Middle frontal gyrus (tissue), 1 donor: ENCODE measurements at regions not wholly inside any gene's neighbourhood (a gene's known extent, or its start where the extent isn't known, plus 50 kb on each side); places are given as distances from the start of the nearest gene placed in this dataset.
"Not testable (repeated sequence)": the region's sequence is repeated elsewhere in the genome, so short reads cannot be mapped to it uniquely, and the experiment has no call there.

Experiments
- DNase-seq: peaks from one replicate; pipeline ENCODE4 v3.0.0-alpha.2; 2015; ENCODE audit warnings: low spot score; ENCODE audit errors: extremely low spot score

GRCh38 chr15:20368974-20369373, 172.6 kb downstream of the GOLGA6L6 start:
- no peak for DNase-seq

DNA sequence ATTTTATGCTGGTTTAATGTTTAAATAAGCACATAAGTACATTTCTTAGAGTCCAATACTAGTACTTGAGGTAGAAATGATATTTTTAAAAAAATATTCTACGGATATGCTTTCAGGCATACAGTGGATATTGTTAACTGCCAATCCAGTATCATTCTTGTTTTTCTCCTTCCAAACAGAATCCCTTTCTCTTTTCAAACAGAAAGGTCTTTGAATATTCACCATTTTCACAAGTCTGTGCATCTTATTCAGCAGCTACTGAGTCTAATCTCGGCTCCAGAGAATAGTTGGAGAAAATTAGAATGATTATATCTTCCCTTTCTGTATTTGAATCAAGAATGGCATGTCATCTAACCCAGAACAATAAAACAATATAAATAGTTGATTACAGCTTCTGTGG, 174.5 kb downstream of the GOLGA6L6 start:
- no peak for DNase-seq

DNA sequence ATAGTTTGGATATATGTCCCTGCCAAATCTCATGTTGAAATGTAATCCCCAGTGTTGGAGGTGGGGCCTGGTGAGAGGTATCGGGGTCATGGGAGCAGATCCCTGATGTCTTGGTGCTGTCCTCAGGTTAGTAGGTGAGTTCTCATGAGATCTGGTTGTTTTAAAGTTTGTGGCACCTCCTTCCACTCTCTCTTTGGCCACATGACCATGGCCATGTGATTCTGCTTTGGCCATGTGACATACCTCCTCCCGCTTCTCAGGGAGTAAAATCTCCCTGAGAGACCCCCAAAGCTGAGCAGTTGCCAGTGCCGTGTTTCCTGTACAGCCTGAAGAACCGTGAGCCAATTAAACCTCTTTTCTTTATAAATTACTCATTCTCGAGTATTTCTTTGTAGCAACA, 178.0 kb downstream of the GOLGA6L6 start:
- not testable (repeated sequence) for DNase-seq

GRCh38 chr15:20361091-20361490, 180.5 kb downstream of the GOLGA6L6 start:
- no peak for DNase-seq

DNA sequence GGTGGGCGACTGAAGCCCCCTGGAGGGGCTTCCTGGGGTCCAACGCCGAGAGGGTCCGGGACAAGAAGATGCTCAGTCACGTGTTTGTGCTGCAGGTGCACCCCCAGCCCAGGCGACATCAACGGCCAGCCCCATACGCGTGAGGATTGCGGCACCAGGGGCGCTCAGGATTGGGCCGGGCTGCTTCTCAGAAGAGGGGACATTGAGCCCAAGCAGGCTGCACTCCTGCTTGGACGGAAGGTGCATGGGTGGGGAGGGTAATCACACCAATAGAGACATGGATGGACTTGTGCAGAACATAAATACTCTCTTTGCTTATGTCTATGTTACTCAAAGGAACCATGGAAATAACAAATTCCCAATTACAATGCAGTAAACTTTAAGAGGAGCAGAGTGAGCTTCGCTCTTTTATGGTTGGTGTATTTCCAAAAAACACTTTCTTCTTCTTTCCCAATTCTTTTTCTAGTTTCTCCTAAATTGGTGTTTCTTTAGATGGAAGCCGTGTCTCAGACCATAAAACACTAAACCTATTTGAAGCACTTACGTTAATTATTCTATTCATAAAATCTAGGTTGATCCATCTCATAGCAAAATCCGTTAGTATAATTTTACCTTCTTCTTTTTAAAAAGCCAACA, 182.7 kb downstream of the GOLGA6L6 start:
- no peak for DNase-seq

- no peak for DNase-seq
Observed at GRCh38 chr15:20358066-20358778, 183.4 kb downstream of the GOLGA6L6 start.

DNA sequence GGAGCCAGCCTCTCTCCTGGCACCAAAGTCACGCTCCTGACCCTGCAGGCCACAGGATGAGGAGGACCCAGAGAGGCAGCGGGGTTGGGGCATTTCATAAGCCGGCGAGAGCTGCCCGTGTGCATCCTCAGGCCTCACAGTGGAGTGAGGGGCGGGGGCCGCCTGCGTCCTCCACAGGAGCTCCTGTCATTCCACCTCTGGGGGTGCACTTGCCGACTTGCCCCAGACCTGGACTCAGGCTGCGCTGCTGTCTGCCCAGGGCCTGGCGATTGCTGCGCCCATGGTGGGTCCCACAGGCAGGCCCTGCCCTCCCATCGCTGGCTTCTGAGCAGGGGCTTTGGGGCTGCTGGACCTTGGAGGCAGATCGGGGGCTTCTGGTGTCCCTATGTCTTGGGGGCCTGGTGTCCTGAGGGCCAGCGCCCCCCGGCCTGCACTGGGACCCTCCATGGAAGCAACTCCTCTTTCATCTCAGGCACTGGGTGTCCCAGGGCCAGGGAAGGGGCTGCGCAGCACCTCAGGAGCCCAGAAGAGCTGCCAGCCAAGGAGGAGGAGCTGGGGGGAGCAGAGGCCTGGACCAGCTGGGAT, 184.0 kb downstream of the GOLGA6L6 start:
- DNase-seq: no peak

DNA sequence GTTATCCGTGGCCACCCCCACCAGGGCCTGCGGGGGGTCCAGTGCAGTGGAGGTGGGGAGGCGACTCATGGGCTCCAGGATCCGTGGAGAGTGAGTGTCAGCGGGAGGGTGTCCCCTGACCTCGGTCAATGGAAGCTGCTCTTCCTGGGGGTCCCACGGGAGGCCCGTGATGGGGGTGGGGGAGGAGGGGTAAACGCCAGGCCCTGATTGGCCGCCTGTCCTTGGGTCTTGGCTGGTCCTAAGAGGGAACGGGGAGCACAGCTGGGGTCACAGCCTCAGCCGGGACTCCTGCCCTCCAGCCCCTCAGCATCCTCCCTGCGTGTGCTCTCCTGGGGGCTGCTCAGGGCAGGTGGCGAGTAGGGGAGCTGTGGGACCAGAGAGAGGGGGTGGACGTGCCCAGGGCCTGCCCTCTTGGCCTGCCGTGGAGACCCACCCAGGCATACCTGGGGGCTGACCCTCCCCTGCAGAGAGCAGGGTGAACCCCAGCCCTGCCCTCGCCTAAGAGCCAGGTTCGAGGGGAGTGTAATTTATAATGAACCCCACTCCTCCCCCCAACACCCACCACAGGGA, 184.6 kb downstream of the GOLGA6L6 start:
- DNase-seq: no peak

DNA sequence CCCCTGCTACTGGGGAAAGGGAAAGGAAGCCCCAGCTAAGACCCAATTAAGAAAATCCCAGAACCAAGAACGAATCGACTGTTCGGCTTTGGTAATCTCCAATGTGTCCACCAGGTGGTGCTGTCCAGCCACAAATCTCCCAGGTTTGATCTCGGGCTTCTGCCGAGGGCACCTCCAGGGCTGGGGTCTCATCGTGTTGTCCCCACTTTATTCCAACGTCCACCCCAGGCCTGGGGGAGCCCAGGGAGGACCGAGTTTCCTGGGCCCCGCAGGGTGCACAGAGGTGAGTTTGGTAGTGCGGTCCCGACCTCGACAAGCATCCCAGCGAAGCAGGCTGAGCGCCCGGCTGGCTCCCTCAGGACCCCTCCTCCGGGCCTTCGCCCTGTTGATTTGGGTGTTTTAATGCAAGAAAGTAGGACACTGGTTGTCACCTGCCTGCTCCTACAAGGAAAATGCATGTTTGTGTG, 185.1 kb downstream of the GOLGA6L6 start:
- DNase-seq: peak; percentile 58

DNA sequence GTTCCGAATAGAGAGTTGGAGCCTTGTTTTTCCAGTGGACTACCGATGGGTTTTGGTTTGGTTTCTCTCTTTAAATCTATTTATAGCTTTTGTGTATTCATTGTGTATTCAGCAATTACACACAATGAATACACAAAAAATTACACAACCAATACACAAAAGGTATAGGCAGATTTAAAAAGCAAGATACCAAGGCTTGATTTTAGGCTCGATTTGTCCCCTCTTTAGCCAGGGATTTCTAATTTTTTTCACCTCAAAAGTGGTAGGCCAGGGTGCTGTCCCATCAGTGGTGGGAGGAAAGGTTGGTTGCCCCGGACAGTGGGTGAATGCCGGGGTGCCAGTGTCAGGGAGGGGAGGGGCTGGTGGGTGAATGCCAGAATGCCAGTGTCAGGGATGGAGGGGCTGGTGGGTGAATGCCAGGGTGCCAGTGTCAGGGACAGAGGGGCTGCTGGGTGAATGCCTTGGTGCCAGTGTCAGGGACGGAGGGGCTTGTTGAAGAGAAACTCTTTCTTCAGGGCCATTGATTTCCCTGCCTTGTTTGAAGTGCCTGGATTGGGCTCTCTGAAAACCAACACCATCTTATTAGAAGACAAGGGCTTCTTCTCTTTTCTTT, 186.2 kb downstream of the GOLGA6L6 start:
- DNase-seq: no peak

DNA sequence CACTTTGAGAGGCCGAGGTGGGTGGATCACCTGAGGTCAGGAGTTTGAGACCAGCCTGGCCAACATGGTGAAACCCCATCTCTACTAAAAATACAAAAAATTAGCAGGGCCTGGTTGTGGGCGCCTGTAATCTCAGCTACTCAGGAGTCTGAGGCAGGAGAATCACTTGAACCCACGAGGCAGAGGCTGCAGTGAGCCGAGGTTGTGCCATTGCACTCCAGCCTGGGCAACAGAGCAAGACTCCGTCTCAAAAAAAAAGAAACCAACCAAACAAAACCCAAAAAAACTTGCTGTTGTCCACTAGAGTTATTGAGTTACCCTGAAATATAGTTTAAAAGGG, 186.7 kb downstream of the GOLGA6L6 start:
- not testable (repeated sequence) for DNase-seq

GRCh38 chr15:20353966-20354883, 187.4 kb downstream of the GOLGA6L6 start:
- DNase-seq: no peak

DNA sequence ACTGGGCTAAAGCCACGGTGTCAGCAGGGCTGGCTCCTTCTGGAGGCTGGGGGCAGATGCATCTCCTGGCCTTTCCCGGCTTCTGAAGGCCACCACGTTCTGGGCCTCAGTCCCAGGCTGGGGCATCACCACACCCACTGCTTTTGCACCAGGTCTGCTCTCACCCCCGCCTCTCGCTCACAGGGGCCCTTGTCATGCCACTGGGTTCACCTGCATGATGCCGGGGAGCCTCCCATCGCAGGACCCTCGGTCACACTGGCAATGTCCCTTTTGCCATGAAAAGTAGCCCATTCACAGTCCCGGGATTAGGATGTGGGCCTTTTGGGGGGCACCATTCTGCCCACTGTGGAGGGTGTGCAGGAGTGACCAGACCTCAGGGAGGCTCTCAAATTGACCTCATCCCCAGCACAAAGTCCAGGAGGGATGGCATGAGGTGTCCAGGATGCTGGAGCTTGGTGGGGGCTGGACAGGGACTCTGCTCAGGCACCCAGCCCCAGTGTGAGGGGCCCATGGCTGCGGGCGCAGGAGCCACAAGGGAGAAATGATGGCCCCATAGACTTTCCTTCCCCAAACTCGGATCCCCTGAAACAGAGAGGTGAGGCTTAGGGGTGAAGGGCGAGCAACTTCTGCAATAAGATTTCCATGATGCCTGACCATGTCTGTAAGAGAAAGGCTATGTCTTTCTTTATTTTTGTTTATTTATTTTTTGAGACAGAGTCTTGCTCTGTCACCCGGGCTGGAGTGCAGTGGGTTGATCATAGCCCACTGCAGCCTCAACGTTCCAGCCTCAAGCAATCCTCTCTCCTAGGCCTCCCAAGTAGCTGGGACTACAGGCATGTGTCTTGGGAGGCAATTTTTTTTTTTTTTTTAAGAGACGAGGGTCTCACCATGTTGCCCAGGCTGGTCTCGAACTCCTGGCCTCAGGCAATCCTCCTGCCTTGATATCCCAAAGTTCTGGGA, 189.1 kb downstream of the GOLGA6L6 start:
- no peak for DNase-seq

GRCh38 chr15:20351448-20351971, 190.1 kb downstream of the GOLGA6L6 start:
- no peak for DNase-seq

- DNase-seq: no peak
Observed at GRCh38 chr15:20349774-20350498, 191.7 kb downstream of the GOLGA6L6 start.

DNA sequence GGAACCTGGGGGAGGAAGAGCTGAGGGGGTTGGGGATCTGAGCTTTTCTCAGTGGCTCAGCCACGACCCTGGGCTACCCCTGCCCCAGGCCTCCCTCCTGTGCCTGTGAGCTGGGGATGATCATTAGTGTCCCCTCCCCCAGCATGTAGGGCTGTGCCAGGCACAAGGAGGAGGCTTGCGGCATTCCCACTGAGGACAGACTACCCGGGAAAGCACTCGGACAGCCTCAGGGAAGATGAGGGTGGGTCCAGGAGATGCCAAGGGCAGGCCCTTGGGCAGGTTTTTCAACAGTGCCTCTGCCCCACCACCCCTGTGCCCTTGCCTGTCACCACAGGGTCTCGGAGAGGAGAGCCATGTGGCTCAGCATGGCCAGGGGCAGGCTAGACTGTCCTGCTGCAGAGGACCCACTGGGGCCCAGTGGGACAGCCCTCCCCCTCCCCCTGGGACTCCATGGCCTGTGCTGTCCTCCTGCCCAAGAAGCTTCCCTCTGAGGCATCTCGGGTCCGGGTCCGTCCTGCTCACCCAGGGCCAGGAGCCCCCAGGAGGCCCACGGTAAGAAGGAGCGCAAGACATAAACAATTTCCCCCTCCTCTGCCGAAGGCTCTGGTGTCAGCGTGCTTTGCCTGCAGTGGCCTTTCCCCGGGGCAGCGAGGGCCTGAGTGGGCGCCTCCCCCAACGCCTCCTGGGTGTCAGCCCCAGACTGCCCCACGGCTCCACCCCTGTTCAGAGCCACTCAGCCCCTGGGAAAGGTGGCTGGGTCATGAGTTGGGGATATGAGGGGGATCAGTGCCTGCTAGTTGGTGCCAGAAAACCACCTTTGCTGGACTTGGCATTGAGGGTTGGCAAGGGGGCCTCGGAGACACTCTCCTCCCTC, 192.5 kb downstream of the GOLGA6L6 start:
- no peak for DNase-seq

DNA sequence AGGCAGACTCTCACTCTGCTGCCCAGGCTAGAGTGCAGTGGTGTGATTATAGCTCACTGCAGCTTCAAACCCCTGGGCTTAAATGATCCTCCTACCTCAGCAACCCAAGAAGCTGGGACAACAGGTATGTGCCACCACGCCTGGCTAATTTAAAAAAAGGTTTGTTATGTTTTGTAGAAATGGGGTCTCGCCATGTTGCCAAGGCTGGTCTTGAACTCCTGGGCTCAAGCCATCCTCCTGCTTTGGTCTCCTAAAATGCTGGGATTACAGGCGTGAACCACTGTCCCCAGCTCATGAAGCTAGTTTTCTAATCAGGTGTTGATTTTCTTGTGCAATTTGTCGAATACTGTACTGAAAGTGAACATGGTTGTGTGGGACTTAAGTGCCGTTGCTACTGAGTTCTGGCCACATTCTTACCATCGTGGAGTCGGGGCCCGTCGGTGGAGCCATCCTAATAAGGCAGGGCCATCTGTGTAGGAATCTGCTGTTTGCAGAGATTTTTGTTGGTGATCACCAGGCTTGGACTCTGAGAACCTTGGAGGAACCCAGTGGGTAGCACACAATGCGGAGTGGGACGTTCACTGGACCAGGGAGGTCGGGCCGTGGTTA, 193.2 kb downstream of the GOLGA6L6 start:
- DNase-seq: no peak
